Immature natural killer cell (primary cell): ENCODE measurements at regions not wholly inside any gene's neighbourhood (a gene's known extent, or its start where the extent isn't known, plus 50 kb on each side); places are given as distances from the start of the nearest gene placed in this dataset.

ENCODE experiments used
- DNase-seq, 3 donors: peaks; one replicate each; pipeline ENCODE4 v3.0.0; 2022; ENCODE audit warnings: mixed read lengths in 1 of 3
- H3K27ac Mint-ChIP-seq, 6 donors: one replicate each; pipeline ENCODE4 v1.8.0; 2020; ENCODE audit warnings: mixed read lengths in 6 of 6, mild to moderate bottlenecking in 5 of 6, inconsistent platforms in 4 of 6, moderate library complexity in 3 of 6
- H3K27me3 Mint-ChIP-seq, 3 donors: one replicate each; pipeline ENCODE4 v1.8.0; 2020 to 2021; ENCODE audit warnings: low read depth in 3 of 3, mild to moderate bottlenecking in 3 of 3, mixed read lengths in 3 of 3, moderate library complexity in 3 of 3, inconsistent platforms in 1 of 3
- H3K36me3 Mint-ChIP-seq, 3 donors: one replicate each; pipeline ENCODE4 v1.8.0; 2020; ENCODE audit warnings: mixed read lengths in 3 of 3, inconsistent platforms in 2 of 3, mild to moderate bottlenecking in 2 of 3
- H3K4me1 Mint-ChIP-seq, 2 donors: one replicate each; pipeline ENCODE4 v1.8.0; 2020; ENCODE audit warnings: inconsistent platforms in 2 of 2, mild to moderate bottlenecking in 2 of 2, mixed read lengths in 2 of 2, moderate library complexity in 1 of 2
- H3K4me3 Mint-ChIP-seq, 5 donors: one replicate each; pipeline ENCODE4 v1.8.0; 2020; ENCODE audit warnings: mild to moderate bottlenecking in 5 of 5, mixed read lengths in 5 of 5, inconsistent platforms in 3 of 5, moderate library complexity in 3 of 5
- H3K9me3 Mint-ChIP-seq, 6 donors: one replicate each; pipeline ENCODE4 v1.8.0; 2020; ENCODE audit warnings: mild to moderate bottlenecking in 6 of 6, mixed read lengths in 6 of 6, inconsistent platforms in 4 of 6, moderate library complexity in 3 of 6

DNA sequence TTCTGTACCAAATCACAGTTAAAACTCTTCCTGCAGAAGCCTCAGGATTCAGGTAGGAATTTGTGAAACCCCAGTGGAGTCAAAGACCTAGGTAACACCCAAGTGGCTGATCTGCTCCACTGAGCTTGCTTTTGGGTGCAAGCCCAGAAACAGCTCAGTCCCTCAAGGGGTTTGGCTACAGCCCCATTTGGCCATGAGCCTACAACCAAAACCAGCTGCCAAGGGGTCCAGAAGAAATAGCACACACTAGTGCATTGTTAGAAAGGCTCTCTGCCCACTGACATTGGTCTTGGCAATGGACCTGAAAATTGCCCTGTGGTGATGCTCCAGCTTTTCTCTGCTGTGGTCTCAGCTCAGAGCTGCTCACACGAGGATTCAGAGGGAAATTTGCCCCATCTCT lies 577.4 kb upstream of the INTU start:
- Mint-ChIP-seq H3K4me3 (no peak overlapping the region), H3K9me3 (peaks cover 2 to 39% (median 23%) of the 10 kb centered on the region in 6 donors), H3K27me3 (no peaks in the 10 kb centered on the region), H3K36me3 (peaks cover 0 to 5% (median 0%) of the 10 kb centered on the region in 3 donors), H3K4me1 (no peaks in the 10 kb centered on the region), H3K27ac (no peak overlapping the region)
- no peak for DNase-seq

DNA sequence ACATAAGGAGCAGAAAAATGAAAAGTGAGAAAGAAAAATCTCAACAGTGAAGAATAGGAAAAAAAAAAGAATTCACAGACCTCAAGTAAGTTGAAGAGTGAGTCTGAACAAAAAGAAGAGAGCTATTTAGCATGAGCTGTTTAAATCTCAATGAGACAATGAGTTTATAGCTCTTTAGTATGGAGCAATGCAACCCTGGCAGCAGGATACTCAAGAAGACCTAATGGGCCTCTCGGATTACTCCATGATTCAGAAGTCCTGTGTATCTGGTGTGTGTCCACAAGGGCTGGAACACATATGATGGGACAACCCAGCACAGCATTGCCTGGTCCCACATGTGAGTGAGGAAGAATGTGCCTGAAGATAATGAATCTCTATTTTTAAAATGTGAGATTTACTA lies 563.1 kb upstream of the INTU start:
- DNase-seq = no peak
- H3K4me3 Mint-ChIP-seq = no peak overlapping the region
- H3K9me3 Mint-ChIP-seq = peaks cover 1 to 37% (median 10%) of the 10 kb centered on the region in 6 donors
- no peaks in the 10 kb centered on the region for H3K36me3 Mint-ChIP-seq
- H3K27me3 Mint-ChIP-seq = no peaks in the 10 kb centered on the region
- no peaks in the 10 kb centered on the region for H3K4me1 Mint-ChIP-seq
- H3K27ac Mint-ChIP-seq = no peak overlapping the region

GRCh38 chr4:127071443-127071842 lies 561.3 kb upstream of the INTU start:
- no peaks in the 10 kb centered on the region for H3K4me1 Mint-ChIP-seq
- peaks cover 2 to 37% (median 11%) of the 10 kb centered on the region in 6 donors for H3K9me3 Mint-ChIP-seq
- no peak overlapping the region for H3K27ac Mint-ChIP-seq
- no peaks in the 10 kb centered on the region for H3K27me3 Mint-ChIP-seq
- no peak overlapping the region for H3K4me3 Mint-ChIP-seq
- no peaks in the 10 kb centered on the region for H3K36me3 Mint-ChIP-seq
- no peak for DNase-seq

GRCh38 chr4:127080141-127080540 lies 552.6 kb upstream of the INTU start:
- no peak overlapping the region for H3K4me3 Mint-ChIP-seq
- H3K36me3 Mint-ChIP-seq = no peaks in the 10 kb centered on the region
- no peak for DNase-seq
- peaks cover 6 to 19% (median 16%) of the 10 kb centered on the region in 6 donors for H3K9me3 Mint-ChIP-seq
- no peak overlapping the region for H3K27ac Mint-ChIP-seq
- peaks cover 0 to 1% (median 0%) of the 10 kb centered on the region in 3 donors for H3K27me3 Mint-ChIP-seq
- H3K4me1 Mint-ChIP-seq = no peaks in the 10 kb centered on the region

DNA sequence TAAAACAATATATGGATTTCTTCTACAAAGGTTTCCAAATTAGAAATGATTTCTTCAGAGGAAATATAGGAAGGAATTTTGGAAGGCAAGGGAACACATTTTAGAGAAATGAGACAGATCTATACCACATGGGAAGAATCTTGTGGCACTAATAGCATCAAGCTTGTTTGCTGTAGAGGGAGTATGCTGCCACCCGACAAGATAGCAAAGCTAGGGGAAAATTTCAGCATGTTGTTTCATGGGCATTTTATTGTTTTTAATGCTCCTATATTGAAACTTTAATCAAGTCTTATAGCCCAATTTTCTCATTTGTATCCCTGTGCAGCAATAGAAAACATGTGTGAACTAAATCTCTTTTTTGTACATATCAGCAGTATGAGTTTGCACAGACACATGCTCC lies 551.7 kb upstream of the INTU start:
- Mint-ChIP-seq H3K27ac (no peak overlapping the region), H3K36me3 (no peaks in the 10 kb centered on the region), H3K4me3 (no peak overlapping the region), H3K27me3 (peaks cover 0 to 1% (median 0%) of the 10 kb centered on the region in 3 donors), H3K9me3 (peaks cover 12 to 26% (median 16%) of the 10 kb centered on the region in 6 donors), H3K4me1 (no peaks in the 10 kb centered on the region)
- no peak for DNase-seq

DNA sequence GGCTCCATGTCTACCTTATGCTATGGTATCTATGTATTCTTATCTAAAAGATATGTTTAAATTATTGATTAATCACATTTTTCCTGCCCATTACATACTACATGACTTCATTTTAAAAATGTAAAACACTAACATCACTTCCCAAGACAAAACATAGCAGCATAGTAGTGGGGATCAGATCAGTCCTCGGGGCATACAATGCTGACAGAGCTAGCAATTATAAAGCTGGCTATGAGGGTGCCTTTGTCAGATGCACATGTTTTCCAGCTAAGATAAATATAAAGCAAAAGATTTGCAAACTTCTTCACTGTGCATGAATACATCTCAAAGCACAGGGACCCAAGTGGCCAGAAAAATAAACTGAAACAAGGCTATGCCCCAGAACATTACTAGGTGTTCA lies 549.8 kb upstream of the INTU start:
- H3K27me3 Mint-ChIP-seq = peaks cover 0 to 2% (median 1%) of the 10 kb centered on the region in 3 donors
- H3K27ac Mint-ChIP-seq = no peak overlapping the region
- peaks cover 14 to 30% (median 17%) of the 10 kb centered on the region in 6 donors for H3K9me3 Mint-ChIP-seq
- H3K4me1 Mint-ChIP-seq = no peaks in the 10 kb centered on the region
- H3K36me3 Mint-ChIP-seq = no peaks in the 10 kb centered on the region
- no peak for DNase-seq
- no peak overlapping the region for H3K4me3 Mint-ChIP-seq

DNA sequence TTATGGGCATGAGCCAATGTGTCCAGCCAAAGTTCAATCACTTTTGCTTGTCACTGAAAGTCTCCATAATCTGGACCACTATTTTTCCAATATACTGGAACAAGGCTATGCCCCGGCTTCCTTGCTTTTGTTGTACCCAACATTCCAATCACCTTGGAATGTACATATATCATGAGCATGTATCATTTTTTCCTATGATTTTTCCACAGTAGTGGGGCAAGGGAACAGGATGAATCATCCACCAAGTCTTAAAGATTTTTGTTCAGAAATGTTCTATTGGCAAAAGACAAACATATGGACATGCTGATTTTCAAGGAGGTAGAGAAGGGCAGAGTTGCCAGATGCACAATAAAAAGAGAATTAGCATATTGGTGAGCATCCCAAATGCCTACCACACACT lies 548.1 kb upstream of the INTU start:
- peaks cover 15 to 37% (median 17%) of the 10 kb centered on the region in 6 donors for H3K9me3 Mint-ChIP-seq
- H3K36me3 Mint-ChIP-seq = no peaks in the 10 kb centered on the region
- H3K27ac Mint-ChIP-seq = no peak overlapping the region
- no peak for DNase-seq
- H3K4me1 Mint-ChIP-seq = no peaks in the 10 kb centered on the region
- H3K4me3 Mint-ChIP-seq = no peak overlapping the region
- H3K27me3 Mint-ChIP-seq = peaks cover 0 to 2% (median 0%) of the 10 kb centered on the region in 3 donors

- Mint-ChIP-seq H3K4me1 (no peaks in the 10 kb centered on the region), H3K27ac (no peak overlapping the region), H3K9me3 (peaks cover 2 to 27% (median 11%) of the 10 kb centered on the region in 6 donors), H3K4me3 (no peak overlapping the region), H3K36me3 (no peaks in the 10 kb centered on the region), H3K27me3 (no peaks in the 10 kb centered on the region)
- no peak for DNase-seq
Observed at GRCh38 chr4:127097061-127097460, 535.7 kb upstream of the INTU start.

DNA sequence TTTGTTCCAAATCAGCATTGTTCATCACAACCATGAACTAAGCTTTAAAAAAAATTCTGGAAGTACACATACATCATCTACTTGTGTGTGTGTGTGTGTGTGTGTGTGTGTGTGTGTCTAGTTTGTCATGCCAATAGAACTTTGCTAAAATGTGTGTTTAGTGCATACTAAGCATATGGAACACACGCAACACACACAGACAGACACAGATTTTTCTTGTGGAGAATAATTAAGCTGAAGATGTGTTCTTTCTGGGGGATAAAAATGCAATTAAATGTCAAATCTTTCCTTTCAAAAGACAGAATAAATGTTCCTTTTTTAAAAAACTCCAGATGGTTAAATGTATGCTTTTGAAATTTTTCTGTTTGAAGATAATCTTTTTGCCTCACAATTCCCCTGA lies 530.4 kb upstream of the INTU start:
- H3K9me3 Mint-ChIP-seq = peaks cover 7 to 27% (median 14%) of the 10 kb centered on the region in 6 donors
- DNase-seq = no peak
- H3K4me1 Mint-ChIP-seq = no peaks in the 10 kb centered on the region
- no peak overlapping the region for H3K27ac Mint-ChIP-seq
- H3K4me3 Mint-ChIP-seq = no peak overlapping the region
- peaks cover 0 to 3% (median 0%) of the 10 kb centered on the region in 3 donors for H3K36me3 Mint-ChIP-seq
- H3K27me3 Mint-ChIP-seq = peaks cover 0 to 2% (median 0%) of the 10 kb centered on the region in 3 donors

DNA sequence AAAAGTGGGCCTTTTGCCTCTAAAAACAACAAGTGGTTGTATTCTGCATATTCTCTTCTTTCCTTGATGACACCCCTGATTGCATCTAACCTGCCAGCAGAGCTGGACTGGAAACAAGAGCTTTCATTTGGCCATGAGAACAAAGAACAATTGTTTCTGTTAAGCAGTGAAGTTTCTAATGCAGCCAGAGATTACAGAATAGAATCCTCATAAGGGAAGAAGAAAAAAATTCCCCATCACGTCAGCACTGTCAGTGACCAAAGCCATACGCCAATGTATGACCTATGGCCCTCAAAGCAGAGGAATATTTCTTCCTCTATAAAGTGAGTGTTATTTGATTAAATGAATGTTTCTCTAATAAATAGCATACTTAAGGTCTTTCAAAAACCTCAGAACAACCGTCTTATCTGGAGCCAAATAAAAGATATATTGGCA lies 529.1 kb upstream of the INTU start:
- H3K27me3 Mint-ChIP-seq = peaks cover 0 to 2% (median 0%) of the 10 kb centered on the region in 3 donors
- H3K4me3 Mint-ChIP-seq = no peak overlapping the region
- H3K36me3 Mint-ChIP-seq = peaks cover 0 to 3% (median 0%) of the 10 kb centered on the region in 3 donors
- peaks cover 9 to 35% (median 22%) of the 10 kb centered on the region in 6 donors for H3K9me3 Mint-ChIP-seq
- H3K4me1 Mint-ChIP-seq = no peaks in the 10 kb centered on the region
- DNase-seq = no peak
- H3K27ac Mint-ChIP-seq = no peak overlapping the region

- Mint-ChIP-seq H3K27me3 (no peaks in the 10 kb centered on the region), H3K4me1 (no peaks in the 10 kb centered on the region), H3K36me3 (no peaks in the 10 kb centered on the region), H3K4me3 (no peak overlapping the region), H3K27ac (no peak overlapping the region), H3K9me3 (peaks cover 6 to 24% (median 13%) of the 10 kb centered on the region in 6 donors)
- no peak for DNase-seq
Observed at GRCh38 chr4:127113844-127114362, 518.9 kb upstream of the INTU start.

DNA sequence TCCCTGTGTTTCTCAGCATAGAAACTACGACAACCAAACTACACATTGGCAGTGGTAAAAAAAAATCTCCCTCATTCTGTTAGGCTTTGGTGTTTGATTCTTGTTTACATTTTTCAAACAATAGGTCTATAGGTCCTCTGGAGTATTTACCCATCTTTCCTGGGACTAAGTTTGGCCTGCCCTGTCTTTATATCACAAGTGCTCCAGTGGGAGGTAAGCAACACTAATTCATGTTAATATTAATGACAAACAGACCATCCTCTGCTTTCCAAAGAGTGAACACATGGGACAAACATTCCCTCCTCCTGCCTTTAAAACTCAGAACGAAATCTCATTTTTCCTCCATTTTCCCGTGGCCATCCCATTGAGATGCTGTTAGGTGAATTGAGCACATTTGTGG lies 514.1 kb upstream of the INTU start:
- H3K4me1 Mint-ChIP-seq = no peaks in the 10 kb centered on the region

GRCh38 chr4:127120441-127121090 lies 512.2 kb upstream of the INTU start:
- no peak for DNase-seq
- peaks cover 1 to 22% (median 9%) of the 10 kb centered on the region in 6 donors for H3K9me3 Mint-ChIP-seq
- H3K27me3 Mint-ChIP-seq = no peaks in the 10 kb centered on the region
- no peak overlapping the region for H3K27ac Mint-ChIP-seq
- no peak overlapping the region for H3K4me3 Mint-ChIP-seq
- H3K4me1 Mint-ChIP-seq = no peaks in the 10 kb centered on the region
- H3K36me3 Mint-ChIP-seq = no peaks in the 10 kb centered on the region

More for the DNA sequence above, 514.1 kb upstream of the INTU start:
- no peak for DNase-seq
- Mint-ChIP-seq H3K9me3 (peaks cover 0 to 25% (median 8%) of the 10 kb centered on the region in 6 donors), H3K4me3 (no peak overlapping the region), H3K27me3 (no peaks in the 10 kb centered on the region), H3K27ac (no peak overlapping the region), H3K36me3 (no peaks in the 10 kb centered on the region)

DNA sequence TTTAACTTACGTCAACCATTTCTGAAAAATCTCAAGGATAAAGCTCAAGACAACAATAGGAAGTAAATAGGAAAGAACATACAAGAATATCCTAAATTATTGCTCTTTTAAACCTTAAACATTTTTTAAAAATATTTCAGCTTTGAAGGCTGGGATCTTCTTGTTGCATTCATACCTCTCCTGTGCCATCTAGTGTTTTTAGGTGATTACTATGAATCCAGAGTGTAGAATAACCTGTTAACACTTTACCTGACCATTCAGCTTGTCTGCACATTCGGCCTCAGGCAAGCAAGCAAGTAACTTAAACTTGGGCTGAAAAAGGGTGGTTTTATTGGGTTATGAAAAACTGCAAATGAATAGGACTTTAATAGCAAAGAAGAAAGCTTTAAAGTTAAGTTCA lies 507.8 kb upstream of the INTU start:
- no peaks in the 10 kb centered on the region for H3K4me1 Mint-ChIP-seq
- no peaks in the 10 kb centered on the region for H3K36me3 Mint-ChIP-seq
- H3K9me3 Mint-ChIP-seq = peaks cover 2 to 24% (median 11%) of the 10 kb centered on the region in 6 donors
- no peak for DNase-seq
- no peaks in the 10 kb centered on the region for H3K27me3 Mint-ChIP-seq
- no peak overlapping the region for H3K27ac Mint-ChIP-seq
- no peak overlapping the region for H3K4me3 Mint-ChIP-seq

DNA sequence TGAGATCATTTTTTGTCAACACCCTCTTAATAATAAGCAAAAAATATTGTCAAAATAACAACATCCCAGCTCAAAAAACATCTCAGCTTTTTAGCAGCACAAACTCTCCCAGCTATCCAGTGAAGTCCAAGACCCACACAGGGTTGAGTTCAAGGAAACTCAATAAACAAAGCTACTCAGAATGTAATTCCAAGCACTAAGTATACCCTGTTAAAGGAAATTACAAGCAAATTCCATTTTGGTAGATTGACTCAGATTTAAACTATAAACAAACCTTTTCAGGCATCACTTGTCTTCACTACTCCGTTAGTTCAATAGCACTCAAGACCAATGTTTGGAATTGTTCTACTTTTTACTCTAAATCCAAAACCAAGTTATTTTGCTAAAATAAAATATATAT lies 506.0 kb upstream of the INTU start:
- no peak overlapping the region for H3K27ac Mint-ChIP-seq
- DNase-seq = no peak
- H3K9me3 Mint-ChIP-seq = peaks cover 2 to 20% (median 10%) of the 10 kb centered on the region in 6 donors
- H3K27me3 Mint-ChIP-seq = no peaks in the 10 kb centered on the region
- no peaks in the 10 kb centered on the region for H3K36me3 Mint-ChIP-seq
- H3K4me3 Mint-ChIP-seq = no peak overlapping the region
- no peaks in the 10 kb centered on the region for H3K4me1 Mint-ChIP-seq
